B cell (primary cell): ENCODE measurements at regions not wholly inside any gene's neighbourhood (a gene's known extent, or its start where the extent isn't known, plus 50 kb on each side); places are given as distances from the start of the nearest gene placed in this dataset.
A peak's percentile ranks its signal among the peaks of the same experiment; 100 is the strongest.

Experiments
- CTCF ChIP-seq: fragments of 200-600 bp; IDR thresholded peaks from one replicate; pipeline ENCODE4 v1.8.0; 2022; ENCODE audit warnings: antibody characterized with exemption, mild to moderate bottlenecking
- EZH2 ChIP-seq: IDR thresholded peaks from 2 replicates; pipeline ENCODE4 v1.6.1; 2012; ENCODE audit warnings: borderline replicate concordance, low read depth, mild to moderate bottlenecking, moderate library complexity, low read length; ENCODE audit not compliant: insufficient read depth, poor library complexity, severe bottlenecking

GRCh38 chr7:94276795-94277194, 117.9 kb upstream of the COL1A2 start:
- TF ChIP-seq CTCF (peak; percentile 58), EZH2 (no peak)
